Smooth muscle cell (in vitro differentiated cells): ENCODE measurements at regions not wholly inside any gene's neighbourhood (a gene's known extent, or its start where the extent isn't known, plus 50 kb on each side); places are given as distances from the start of the nearest gene placed in this dataset.

Experiments used
- DNase-seq: peaks from one replicate; lab custom pipeline; 2025; ENCODE audit not compliant: unreplicated experiment; lab: John Stamatoyannopoulos, UW
- H2AFZ ChIP-seq: fragments of 200-600 bp; sonication (generic); 2 replicates; pipeline ENCODE4 v1.6.0; 2016; ENCODE audit warnings: antibody characterized with exemption, low read depth, mild to moderate bottlenecking
- H3F3A ChIP-seq: fragments of 200-600 bp; sonication (generic); 2 replicates; pipeline ENCODE4 v1.6.0; 2017; ENCODE audit warnings: antibody characterized with exemption, low read depth
- H3K27ac ChIP-seq: fragments of 200-600 bp; sonication (generic); 2 replicates; pipeline ENCODE4 v1.5.1; 2016; ENCODE audit warnings: low read depth, mild to moderate bottlenecking
- H3K27me3 ChIP-seq: fragments of 200-600 bp; sonication (generic); 2 replicates; pipeline ENCODE4 v1.6.1; 2016; ENCODE audit warnings: low read depth, mild to moderate bottlenecking
- H3K36me3 ChIP-seq: fragments of 200-600 bp; sonication (generic); 2 replicates; pipeline ENCODE4 v1.5.1; 2016; ENCODE audit warnings: low read depth
- H3K4me1 ChIP-seq: fragments of 200-600 bp; sonication (generic); 2 replicates; pipeline ENCODE4 v1.5.1; 2016; ENCODE audit warnings: low read depth
- H3K4me2 ChIP-seq: fragments of 200-600 bp; sonication (generic); 2 replicates; pipeline ENCODE4 v1.6.0; 2016; ENCODE audit warnings: mild to moderate bottlenecking
- H3K4me3 ChIP-seq: fragments of 200-600 bp; sonication (generic); 2 replicates; pipeline ENCODE4 v1.5.1; 2016; ENCODE audit warnings: mild to moderate bottlenecking
- H3K79me2 ChIP-seq: fragments of 200-600 bp; sonication (generic); 2 replicates; pipeline ENCODE4 v1.6.0; 2016; ENCODE audit warnings: low read depth, mild to moderate bottlenecking
- H3K9ac ChIP-seq: fragments of 200-600 bp; sonication (generic); 2 replicates; pipeline ENCODE4 v1.6.0; 2016; ENCODE audit warnings: low read depth
- H3K9me3 ChIP-seq: fragments of 200-600 bp; sonication (generic); replicated peaks from 2 replicates; pipeline ENCODE4 v1.5.1; 2016; ENCODE audit warnings: low read depth
- H4K20me1 ChIP-seq: fragments of 200-600 bp; sonication (generic); 2 replicates; pipeline ENCODE4 v1.6.0; 2016; ENCODE audit warnings: low read depth
- CTCF ChIP-seq: fragments of 200-600 bp; sonication (generic); IDR thresholded peaks from 2 replicates; pipeline ENCODE4 v1.5.1; 2017; ENCODE audit warnings: borderline replicate concordance, mild to moderate bottlenecking, antibody characterized with exemption; ENCODE audit not compliant: insufficient read depth, poor library complexity, severe bottlenecking
- WGBS: methylation state at CpG from one replicate; pipeline ENCODE4 v1.1.7; 2016; ENCODE audit warnings: low lambda C conversion rate; 5-methylcytosine and 5-hydroxymethylcytosine counted together

GRCh38 chr13:42658019-42658418, 84.1 kb downstream of the TNFSF11 start:
- Histone ChIP-seq H3K4me2 (no peak overlapping the region), H3K79me2 (no peaks in the 10 kb centered on the region), H3K36me3 (no peaks in the 10 kb centered on the region), H4K20me1 (no peaks in the 10 kb centered on the region), H2AFZ (no peak overlapping the region), H3K27me3 (peaks cover 12% of the 10 kb centered on the region), H3F3A (no peaks in the 10 kb centered on the region), H3K9me3 (no peaks in the 10 kb centered on the region), H3K4me3 (no peak overlapping the region), H3K4me1 (peaks cover 32% of the 10 kb centered on the region), H3K27ac (no peak overlapping the region), H3K9ac (no peak overlapping the region)
- 75% methylated on average over 9 of the region's 9 CpGs for WGBS
- DNase-seq, result no peak
- TF ChIP-seq CTCF, result no peak

GRCh38 chr13:42660333-42660965, 86.5 kb downstream of the TNFSF11 start:
- Histone ChIP-seq H3K9ac (no peak overlapping the region), H3K27me3 (peaks cover 20% of the 10 kb centered on the region), H3K4me3 (no peak overlapping the region), H3K36me3 (no peaks in the 10 kb centered on the region), H3F3A (no peaks in the 10 kb centered on the region), H2AFZ (no peak overlapping the region), H3K79me2 (no peaks in the 10 kb centered on the region), H4K20me1 (no peaks in the 10 kb centered on the region), H3K4me2 (no peak overlapping the region), H3K27ac (no peak overlapping the region), H3K9me3 (no peaks in the 10 kb centered on the region), H3K4me1 (peaks cover 17% of the 10 kb centered on the region)
- WGBS, result 91% methylated on average over 5 of the region's 5 CpGs
- no peak for DNase-seq
- peak; percentile 14 for TF ChIP-seq CTCF

- Histone ChIP-seq H3K4me3 (no peak overlapping the region), H3K9ac (no peak overlapping the region), H3K79me2 (no peaks in the 10 kb centered on the region), H3K4me2 (no peak overlapping the region), H4K20me1 (no peaks in the 10 kb centered on the region), H3F3A (no peaks in the 10 kb centered on the region), H3K4me1 (no peaks in the 10 kb centered on the region), H2AFZ (no peak overlapping the region), H3K36me3 (no peaks in the 10 kb centered on the region), H3K27me3 (peaks cover 9% of the 10 kb centered on the region), H3K27ac (no peak overlapping the region), H3K9me3 (no peaks in the 10 kb centered on the region)
- no peak for TF ChIP-seq CTCF
- DNase-seq, result no peak
Observed at GRCh38 chr13:42667638-42668037, 93.7 kb downstream of the TNFSF11 start.

- DNase-seq, result no peak
- Histone ChIP-seq H4K20me1 (no peaks in the 10 kb centered on the region), H3K4me1 (no peaks in the 10 kb centered on the region), H3K4me2 (no peak overlapping the region), H3K9me3 (no peaks in the 10 kb centered on the region), H3K36me3 (no peaks in the 10 kb centered on the region), H3K4me3 (no peak overlapping the region), H3F3A (no peaks in the 10 kb centered on the region), H3K9ac (no peak overlapping the region), H3K79me2 (no peaks in the 10 kb centered on the region), H2AFZ (no peak overlapping the region), H3K27me3 (no peaks in the 10 kb centered on the region), H3K27ac (no peak overlapping the region)
- TF ChIP-seq CTCF, result no peak
- WGBS, result 91% methylated on average over 7 of the region's 7 CpGs
Observed at GRCh38 chr13:42671502-42671901, 97.5 kb downstream of the TNFSF11 start.
